HG03064 (cell line): ENCODE measurements at regions not wholly inside any gene's neighbourhood (a gene's known extent, or its start where the extent isn't known, plus 50 kb on each side); places are given as distances from the start of the nearest gene placed in this dataset.
"Not testable (repeated sequence)": the region's sequence is repeated elsewhere in the genome, so short reads cannot be mapped to it uniquely, and the experiment has no call there.

Experiments used
- ATAC-seq: cut with Tn5 transposase; IDR thresholded peaks from one replicate; pipeline ENCODE4 v1.9.1; 2021; ENCODE audit warnings: low read depth; ENCODE audit not compliant: unreplicated experiment

DNA sequence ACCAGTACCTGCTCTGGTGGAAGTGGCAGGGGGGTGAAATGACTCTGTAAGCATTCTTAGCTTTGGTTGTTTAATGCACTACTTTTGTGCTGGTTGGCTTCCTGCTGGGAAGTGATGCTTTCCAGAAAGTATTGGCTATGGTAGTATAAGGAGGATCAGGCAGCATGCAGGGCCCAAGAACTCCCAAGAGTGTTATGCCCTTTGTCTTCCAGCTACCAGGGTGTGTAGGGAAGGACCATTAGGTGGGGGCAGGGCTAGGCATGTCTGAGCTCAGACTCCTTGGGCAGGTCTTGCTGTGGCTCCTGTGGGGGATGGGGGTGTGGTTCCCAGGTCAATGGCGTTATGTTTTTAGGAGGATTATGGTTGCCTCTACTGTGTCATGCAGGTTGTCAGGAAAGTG lies 135.8 kb upstream of the TRPC7 start:
- ATAC-seq: no peak

DNA sequence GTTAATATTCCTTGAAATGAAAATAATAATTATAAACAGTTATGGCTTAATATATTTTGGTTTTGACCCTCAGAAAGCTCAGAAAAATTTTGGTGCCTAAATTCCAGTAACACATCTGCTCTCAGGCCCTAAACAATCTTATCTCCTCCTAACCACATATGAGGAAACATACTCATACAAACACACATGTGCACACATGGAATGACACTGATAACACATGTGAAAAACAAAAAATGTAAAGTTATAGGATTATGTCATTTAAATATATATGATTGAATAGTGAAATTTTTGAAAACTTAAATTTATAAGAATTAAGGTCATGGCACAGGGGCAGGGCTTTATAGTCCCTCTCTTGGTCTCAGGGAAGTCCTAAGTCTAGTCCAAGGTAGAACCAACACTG lies 127.2 kb upstream of the TRPC7 start:
- ATAC-seq: no peak

GRCh38 chr5:136491806-136492205 lies 126.5 kb upstream of the TRPC7 start:
- ATAC-seq: no peak

GRCh38 chr5:136484808-136485325 lies 119.5 kb upstream of the TRPC7 start:
- ATAC-seq: no peak

- no peak for ATAC-seq
Measured at GRCh38 chr5:136482206-136482605, 116.9 kb upstream of the TRPC7 start.

DNA sequence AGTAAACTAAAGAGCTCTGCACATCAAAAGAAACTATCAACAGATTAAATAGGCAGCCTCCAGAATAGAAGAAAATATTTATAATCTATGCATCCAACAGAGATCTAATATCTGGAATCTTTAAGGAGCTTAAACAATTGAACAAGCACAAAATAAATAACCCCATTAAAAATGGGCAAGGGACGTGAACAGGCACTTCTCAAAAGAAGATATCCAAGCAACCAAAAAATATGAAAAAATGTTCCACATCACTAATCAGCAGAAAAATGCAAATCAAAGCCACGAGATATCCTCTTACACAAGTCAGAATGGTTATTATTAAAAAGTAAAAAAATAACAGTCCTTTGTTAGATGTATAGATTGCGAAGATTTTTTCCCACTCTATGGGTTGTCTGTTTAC lies 109.1 kb upstream of the TRPC7 start:
- ATAC-seq: no peak

- ATAC-seq: no peak
Measured at GRCh38 chr5:136467632-136468031, 102.3 kb upstream of the TRPC7 start.

DNA sequence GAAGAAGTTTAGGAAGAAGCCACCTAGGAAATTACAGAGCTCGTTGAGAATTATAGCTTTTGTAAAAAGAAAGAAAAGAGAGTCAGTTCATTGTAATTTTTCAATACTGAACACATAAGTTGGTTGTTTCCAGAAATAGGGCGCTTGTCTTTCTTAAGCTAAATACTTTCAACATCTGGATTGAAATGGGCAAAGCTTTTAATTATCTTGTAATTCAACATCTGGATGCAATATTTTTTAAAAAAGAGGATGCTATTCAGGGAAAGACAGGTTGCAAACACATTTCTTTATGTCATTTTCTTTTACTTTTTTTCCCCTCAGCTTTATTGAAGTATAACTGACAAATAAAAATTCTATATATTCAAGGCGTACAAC lies 100.7 kb upstream of the TRPC7 start:
- ATAC-seq: no peak

- no peak for ATAC-seq
Measured at GRCh38 chr5:136458481-136458880, 93.1 kb upstream of the TRPC7 start.

GRCh38 chr5:136457390-136458013 lies 92.2 kb upstream of the TRPC7 start:
- ATAC-seq: no peak

- ATAC-seq: no peak
Measured at GRCh38 chr5:136455409-136455808, 90.1 kb upstream of the TRPC7 start.

DNA sequence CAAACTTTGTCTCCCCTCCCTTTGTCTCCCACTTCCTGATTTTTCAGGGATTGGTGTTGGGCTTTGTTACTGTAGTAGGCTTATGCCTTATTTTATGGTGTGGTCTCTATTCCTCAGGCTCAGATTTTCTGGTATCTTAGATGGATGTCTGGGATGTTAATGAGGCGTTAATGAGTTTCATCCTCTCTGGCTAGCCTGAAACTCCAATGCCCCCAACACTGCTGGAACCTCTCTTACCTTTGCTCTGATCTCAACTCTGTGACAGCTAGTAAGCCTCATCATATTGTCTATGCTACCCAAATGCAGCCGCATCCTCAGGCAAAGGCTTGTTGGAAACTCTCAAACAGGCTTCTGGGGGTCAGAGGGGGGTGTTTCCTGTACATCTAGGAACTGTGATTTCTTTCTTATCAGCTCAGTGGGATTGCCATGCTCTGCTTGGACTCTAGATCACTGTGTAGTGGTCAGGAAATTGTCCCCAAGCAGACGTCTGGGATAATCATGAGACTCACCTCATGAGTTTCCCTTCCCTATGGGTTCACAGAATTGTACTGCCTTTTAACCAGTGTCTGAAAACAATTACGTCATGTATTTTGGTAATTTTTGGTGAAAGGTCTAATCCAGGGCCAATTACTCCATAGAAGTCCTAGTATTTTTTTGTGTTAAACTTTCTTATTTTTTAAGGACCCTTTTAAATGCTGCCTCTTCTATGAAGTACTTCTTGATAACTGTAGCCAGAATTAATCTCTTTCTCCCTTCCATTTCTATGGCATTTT lies 88.8 kb upstream of the TRPC7 start:
- ATAC-seq: no peak

GRCh38 chr5:136453199-136453598 lies 87.9 kb upstream of the TRPC7 start:
- no peak for ATAC-seq

- ATAC-seq: not testable (repeated sequence)
Measured at GRCh38 chr5:136447576-136447975, 82.2 kb upstream of the TRPC7 start.

DNA sequence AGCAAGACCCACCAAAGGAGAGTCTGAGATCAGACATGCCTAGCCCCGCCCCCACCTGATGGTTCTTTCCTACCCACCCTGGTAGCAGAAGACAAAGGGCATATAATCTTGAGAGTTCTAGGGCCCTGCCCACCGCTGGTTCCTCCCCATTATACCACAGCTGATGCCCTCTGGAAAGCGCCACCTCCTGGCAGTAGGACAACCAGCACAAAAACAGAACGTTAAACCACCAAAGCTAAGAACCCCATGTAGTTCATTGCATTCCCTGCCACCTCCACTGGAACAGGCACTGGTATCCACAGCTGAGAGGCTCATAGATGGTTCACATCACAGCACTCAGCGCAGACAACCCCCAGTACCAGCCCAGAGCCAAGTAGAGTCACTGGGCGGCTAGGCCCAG lies 81.2 kb upstream of the TRPC7 start:
- no peak for ATAC-seq

GRCh38 chr5:136444099-136444498 lies 78.8 kb upstream of the TRPC7 start:
- ATAC-seq: not testable (repeated sequence)

DNA sequence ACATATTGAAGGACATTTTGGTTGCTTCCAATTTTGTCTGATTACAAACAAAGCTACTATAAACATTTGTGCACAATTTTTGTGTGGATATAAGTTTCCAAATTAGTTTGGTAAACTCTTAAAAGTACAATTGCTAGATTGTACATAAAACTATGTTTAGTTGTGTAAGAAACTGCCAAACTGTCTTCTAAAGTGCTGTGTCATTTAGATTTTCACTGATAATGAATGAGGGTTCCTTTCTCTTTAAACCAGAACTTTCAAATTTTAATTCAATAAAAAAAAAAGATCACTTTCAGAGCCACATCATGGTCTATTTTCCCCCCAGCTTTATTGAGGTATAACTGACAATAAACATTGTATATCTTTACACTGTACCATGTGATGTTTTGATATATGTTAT lies 74.0 kb upstream of the TRPC7 start:
- no peak for ATAC-seq

- ATAC-seq: no peak
Measured at GRCh38 chr5:136435946-136436543, 70.7 kb upstream of the TRPC7 start.

DNA sequence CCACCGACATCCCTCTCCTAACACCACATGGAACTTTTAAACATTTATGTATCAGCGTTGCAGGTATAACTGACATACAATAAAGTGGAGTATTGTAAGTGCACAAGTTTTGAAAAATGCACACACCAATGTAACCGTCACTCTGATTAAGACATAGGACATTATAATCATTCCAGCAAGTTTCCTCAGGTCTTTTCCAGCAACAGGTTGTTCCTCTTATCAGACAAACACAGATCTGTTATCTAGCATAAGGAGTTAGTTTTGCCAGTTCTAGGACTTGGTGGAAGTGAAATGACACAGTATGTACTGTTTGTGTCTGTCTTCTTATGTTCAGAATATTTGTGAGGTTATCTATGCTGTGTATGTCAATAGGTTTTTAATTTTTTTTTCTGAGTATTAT lies 69.5 kb upstream of the TRPC7 start:
- no peak for ATAC-seq

DNA sequence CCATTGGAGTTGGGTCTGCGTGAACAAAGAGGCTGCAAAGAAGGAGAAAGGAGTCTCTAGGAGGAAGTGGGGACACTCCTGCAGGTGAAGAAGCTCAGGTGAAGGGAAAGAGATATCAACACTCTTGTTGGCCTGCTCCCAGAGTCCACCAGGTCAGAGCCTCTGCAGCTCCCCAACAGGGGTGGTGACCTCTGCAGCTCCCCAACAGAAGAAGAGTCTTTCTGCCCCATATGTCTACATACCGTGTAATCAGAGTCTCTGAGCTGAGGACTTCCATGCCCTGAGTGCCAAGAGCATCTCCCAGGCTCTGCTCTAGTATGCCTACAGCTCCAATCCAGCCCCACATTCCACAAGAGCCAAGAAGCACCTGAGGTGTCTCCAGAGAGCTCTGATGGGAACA lies 67.4 kb upstream of the TRPC7 start:
- ATAC-seq: no peak

DNA sequence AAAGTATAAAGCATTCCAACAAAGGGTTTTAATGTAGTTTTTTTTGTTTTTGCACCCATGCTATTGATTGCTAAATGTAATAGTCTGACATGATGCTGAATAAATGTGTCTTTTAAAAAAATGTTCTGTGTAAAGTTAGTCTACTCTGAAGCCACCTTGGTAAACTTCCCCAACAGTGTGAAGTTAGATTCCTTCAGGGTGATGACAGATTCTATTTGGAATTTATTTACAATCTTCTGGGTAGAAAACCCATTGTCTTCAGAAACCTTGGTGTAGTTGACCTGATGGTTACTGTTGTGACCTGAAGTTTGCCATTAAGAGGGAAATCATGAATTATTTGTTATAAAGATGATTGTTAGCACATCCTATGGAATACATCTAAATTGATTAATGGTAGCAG lies 64.7 kb upstream of the TRPC7 start:
- no peak for ATAC-seq

DNA sequence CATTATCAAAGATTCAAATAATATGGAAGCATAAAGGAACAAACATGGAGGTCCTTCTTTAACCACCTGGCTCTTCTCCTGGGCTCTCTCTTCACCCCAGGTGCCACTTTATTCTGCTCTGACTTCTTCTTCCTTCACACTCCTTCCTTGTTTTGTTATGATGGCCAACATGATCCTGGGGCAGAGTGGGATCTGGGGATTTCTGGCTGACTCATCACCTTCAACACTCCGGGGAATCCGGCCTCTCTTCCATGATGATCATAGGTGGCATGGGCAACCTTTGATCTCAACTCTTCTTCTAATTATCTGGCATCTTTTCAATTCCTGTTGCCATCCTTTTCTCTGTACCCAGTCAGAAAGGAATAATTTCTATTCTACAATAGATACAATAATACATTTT lies 62.1 kb upstream of the TRPC7 start:
- ATAC-seq: no peak
